ENCODE measurements at regions not wholly inside any gene's neighbourhood (a gene's known extent, or its start where the extent isn't known, plus 50 kb on each side); places are given as distances from the start of the nearest gene placed in this dataset.

DNA sequence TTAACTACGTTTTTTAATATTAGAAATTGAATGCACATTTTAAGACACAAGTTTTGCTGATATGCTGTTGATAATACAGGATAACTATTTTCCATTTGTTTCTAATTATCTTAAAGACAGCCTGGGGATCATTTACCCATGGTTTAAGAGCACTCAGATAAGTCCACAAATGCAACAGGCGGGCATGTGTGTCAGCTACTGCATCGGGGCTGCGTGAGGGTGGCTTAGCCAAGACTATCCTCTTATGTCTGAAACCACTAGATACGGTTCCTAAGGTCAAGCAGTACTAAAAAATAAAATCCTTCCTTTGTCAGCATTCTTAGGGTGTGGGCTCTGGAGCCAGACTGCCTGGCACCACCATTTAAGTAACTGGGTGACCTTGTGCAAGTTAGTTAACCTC is 254.8 kb downstream of the SATB2 start:
- Histone ChIP-seq H3K27me3 (replicated peaks; ENCODE audit: insufficient read depth, low read length) (no peaks in the 10 kb centered on the region), H4K20me1 (ENCODE audit: insufficient read depth, low read length) (no peaks in the 10 kb centered on the region), H3F3A (ENCODE audit: insufficient read depth, low read length) (no peaks in the 10 kb centered on the region), H3K27ac (ENCODE audit: low read length) (no peak overlapping the region), H3K36me3 (replicated peaks; ENCODE audit: insufficient read depth, low read length) (no peaks in the 10 kb centered on the region), H3K4me1 (ENCODE audit: low read length) (no peaks in the 10 kb centered on the region), H2AFZ (ENCODE audit: low read length) (no peak overlapping the region), H3K9me2 (replicated peaks; ENCODE audit: insufficient read depth, low read length) (no peaks in the 10 kb centered on the region), H3K9me3 (replicated peaks; ENCODE audit: insufficient read depth, low read length) (no peaks in the 10 kb centered on the region), H3K9ac (ENCODE audit: low read length) (no peak overlapping the region), H3K79me2 (ENCODE audit: low read length) (no peaks in the 10 kb centered on the region), H3K4me2 (ENCODE audit: low read depth, low read length) (no peak overlapping the region), H3K4me3 (ENCODE audit: low read length) (no peak overlapping the region)
- TF ChIP-seq CTCF (IDR thresholded peaks at IDR 0.05; ENCODE audit: low read length) (no peak), EZH2 (optimal IDR thresholded peaks at IDR 0.05; ENCODE audit: low read depth, low read length) (no peak), EZH2phosphoT487 (IDR thresholded peaks at IDR 0.05; ENCODE audit: low read length) (no peak)
- DNase-seq = no peak

DNA sequence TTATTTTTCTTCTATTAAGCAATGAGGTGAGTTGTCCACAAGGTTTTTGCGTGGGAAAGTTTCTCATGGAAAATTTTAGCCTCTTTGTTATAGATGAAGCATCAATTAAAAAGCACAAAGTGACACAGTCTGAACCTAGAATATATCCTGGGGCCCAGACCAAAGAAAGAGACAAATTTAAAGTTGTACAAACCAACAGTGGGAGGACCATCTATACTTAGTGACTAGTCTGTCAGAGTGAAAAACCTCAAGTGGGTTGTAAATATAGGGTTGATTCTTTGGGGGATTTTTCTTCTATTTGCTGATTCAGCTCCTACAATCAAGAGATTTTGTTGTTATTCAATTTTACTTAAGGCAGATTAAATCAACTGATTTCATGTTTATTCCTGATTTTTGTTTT is 256.2 kb downstream of the SATB2 start:
- H3K27ac ChIP-seq (ENCODE audit: low read length) = no peak overlapping the region
- no peaks in the 10 kb centered on the region for H3K9me2 ChIP-seq (replicated peaks; ENCODE audit: insufficient read depth, low read length)
- H3K9me3 ChIP-seq (replicated peaks; ENCODE audit: insufficient read depth, low read length) = no peaks in the 10 kb centered on the region
- no peaks in the 10 kb centered on the region for H4K20me1 ChIP-seq (ENCODE audit: insufficient read depth, low read length)
- H3K79me2 ChIP-seq (ENCODE audit: low read length) = no peaks in the 10 kb centered on the region
- no peaks in the 10 kb centered on the region for H3F3A ChIP-seq (ENCODE audit: insufficient read depth, low read length)
- no peaks in the 10 kb centered on the region for H3K27me3 ChIP-seq (replicated peaks; ENCODE audit: insufficient read depth, low read length)
- DNase-seq = no peak
- no peaks in the 10 kb centered on the region for H3K4me1 ChIP-seq (ENCODE audit: low read length)
- no peak overlapping the region for H3K4me3 ChIP-seq (ENCODE audit: low read length)
- no peak overlapping the region for H3K9ac ChIP-seq (ENCODE audit: low read length)
- H2AFZ ChIP-seq (ENCODE audit: low read length) = no peak overlapping the region
- H3K4me2 ChIP-seq (ENCODE audit: low read depth, low read length) = no peak overlapping the region
- H3K36me3 ChIP-seq (replicated peaks; ENCODE audit: insufficient read depth, low read length) = no peaks in the 10 kb centered on the region
- TF ChIP-seq EZH2phosphoT487 (IDR thresholded peaks at IDR 0.05; ENCODE audit: low read length) = no peak
- TF ChIP-seq EZH2 (optimal IDR thresholded peaks at IDR 0.05; ENCODE audit: low read depth, low read length) = no peak

DNA sequence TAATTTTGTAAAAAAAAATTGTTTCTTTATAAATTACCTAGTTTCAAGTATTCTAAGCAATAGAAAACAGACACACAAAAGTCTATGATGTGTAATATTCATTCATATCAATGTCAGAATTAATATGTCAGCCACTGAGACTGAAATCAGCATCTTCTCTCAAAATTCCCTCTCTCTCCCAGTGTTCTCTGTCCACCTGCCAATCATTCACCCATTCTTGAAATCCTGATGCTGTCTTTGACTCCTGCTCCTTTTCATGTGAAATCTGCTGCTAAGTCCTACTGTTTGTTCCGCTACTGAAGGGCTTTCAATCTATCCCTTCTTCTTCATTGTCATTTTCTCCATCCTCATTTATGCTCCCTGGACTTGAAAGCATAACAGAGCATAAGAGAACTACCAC is 257.9 kb downstream of the SATB2 start:
- H3K27ac ChIP-seq (ENCODE audit: low read length) = no peak overlapping the region
- no peak for DNase-seq
- H3K27me3 ChIP-seq (replicated peaks; ENCODE audit: insufficient read depth, low read length) = no peaks in the 10 kb centered on the region
- no peak overlapping the region for H3K9ac ChIP-seq (ENCODE audit: low read length)
- no peaks in the 10 kb centered on the region for H3F3A ChIP-seq (ENCODE audit: insufficient read depth, low read length)
- H4K20me1 ChIP-seq (ENCODE audit: insufficient read depth, low read length) = no peaks in the 10 kb centered on the region
- no peak overlapping the region for H3K4me2 ChIP-seq (ENCODE audit: low read depth, low read length)
- no peak for TF ChIP-seq EZH2 (optimal IDR thresholded peaks at IDR 0.05; ENCODE audit: low read depth, low read length)
- TF ChIP-seq CTCF (IDR thresholded peaks at IDR 0.05; ENCODE audit: low read length) = no peak
- no peak for TF ChIP-seq EZH2phosphoT487 (IDR thresholded peaks at IDR 0.05; ENCODE audit: low read length)
- no peaks in the 10 kb centered on the region for H3K9me3 ChIP-seq (replicated peaks; ENCODE audit: insufficient read depth, low read length)
- H3K9me2 ChIP-seq (replicated peaks; ENCODE audit: insufficient read depth, low read length) = no peaks in the 10 kb centered on the region
- H2AFZ ChIP-seq (ENCODE audit: low read length) = no peak overlapping the region
- no peak overlapping the region for H3K4me3 ChIP-seq (ENCODE audit: low read length)
- H3K36me3 ChIP-seq (replicated peaks; ENCODE audit: insufficient read depth, low read length) = no peaks in the 10 kb centered on the region
- no peaks in the 10 kb centered on the region for H3K79me2 ChIP-seq (ENCODE audit: low read length)
- H3K4me1 ChIP-seq (ENCODE audit: low read length) = no peaks in the 10 kb centered on the region

GRCh38 chr2:199197448-199197847 is 260.3 kb downstream of the SATB2 start:
- no peak overlapping the region for H3K27ac ChIP-seq (ENCODE audit: low read length)
- no peak overlapping the region for H2AFZ ChIP-seq (ENCODE audit: low read length)
- H3K9ac ChIP-seq (ENCODE audit: low read length) = no peak overlapping the region
- no peaks in the 10 kb centered on the region for H4K20me1 ChIP-seq (ENCODE audit: insufficient read depth, low read length)
- H3K9me3 ChIP-seq (replicated peaks; ENCODE audit: insufficient read depth, low read length) = no peaks in the 10 kb centered on the region
- H3K4me2 ChIP-seq (ENCODE audit: low read depth, low read length) = no peak overlapping the region
- no peaks in the 10 kb centered on the region for H3K9me2 ChIP-seq (replicated peaks; ENCODE audit: insufficient read depth, low read length)
- H3K36me3 ChIP-seq (replicated peaks; ENCODE audit: insufficient read depth, low read length) = no peaks in the 10 kb centered on the region
- no peaks in the 10 kb centered on the region for H3K27me3 ChIP-seq (replicated peaks; ENCODE audit: insufficient read depth, low read length)
- TF ChIP-seq CTCF (IDR thresholded peaks at IDR 0.05; ENCODE audit: low read length) (no peak), EZH2phosphoT487 (IDR thresholded peaks at IDR 0.05; ENCODE audit: low read length) (no peak), EZH2 (optimal IDR thresholded peaks at IDR 0.05; ENCODE audit: low read depth, low read length) (no peak)
- H3K4me3 ChIP-seq (ENCODE audit: low read length) = no peak overlapping the region
- H3F3A ChIP-seq (ENCODE audit: insufficient read depth, low read length) = no peaks in the 10 kb centered on the region
- DNase-seq = peak; percentile 16
- H3K4me1 ChIP-seq (ENCODE audit: low read length) = no peaks in the 10 kb centered on the region
- no peaks in the 10 kb centered on the region for H3K79me2 ChIP-seq (ENCODE audit: low read length)
